ENCODE measurements at regions not wholly inside any gene's neighbourhood (a gene's known extent, or its start where the extent isn't known, plus 50 kb on each side); places are given as distances from the start of the nearest gene placed in this dataset.

GRCh38 chr5:157918811-157919742, 60.1 kb upstream of the CLINT1 start:
- in situ Hi-C loops (cut with HindIII; ENCODE audit: extremely low pct_ligation_motif_present, low pct_unique_long_range_greater_than_20kb) = loop anchor here (10.0 kb wide), 1 partner anchor 94 kb away; no protein-coding TSS in a partner anchor

More at GRCh38 chr5:157918811-157919742, 60.1 kb upstream of the CLINT1 start:
- TF ChIP-seq NCOA5 (CRISPR knock-in tag; IDR thresholded peaks at IDR 0.05) = no peak
- no peak for TF ChIP-seq MEIS1 (CRISPR knock-in tag; IDR thresholded peaks at IDR 0.05; ENCODE audit: borderline replicate concordance)
- TF ChIP-seq ZBTB33 (CRISPR knock-in tag; IDR thresholded peaks at IDR 0.05) = no peak
- no peak for TF ChIP-seq TCF12 (IDR thresholded peaks at IDR 0.05)
- TF ChIP-seq TCF12 (CRISPR knock-in tag; IDR thresholded peaks at IDR 0.05) = no peak
- TF ChIP-seq CREM (IDR thresholded peaks at IDR 0.05) = no peak
- TF ChIP-seq CREM (CRISPR knock-in tag; IDR thresholded peaks at IDR 0.05) = no peak
- intact Hi-C loops (cut with micrococcal nuclease; ENCODE audit: unreplicated experiment) = loop anchor here (1.0 kb wide), 3 partner anchors 64 to 103 kb away; no protein-coding TSS in a partner anchor
- FAIRE-seq (no peak), DNase-seq (ENCODE audit: low spot score) (no peak), ATAC-seq (peak; percentile 52)
- Histone ChIP-seq H3K27ac (ENCODE audit: extremely low read length, insufficient read depth, low read length) (no peak overlapping the region), H3K27me3 (ENCODE audit: control insufficient read depth in 1 of 2, insufficient read depth in 2 of 2, low read length in 2 of 2) (no peaks in the 10 kb centered on the region; a peak in 1 of 5 replicates), H3K4me2 (ENCODE audit: low read depth, low read length) (peak overlapping the region; percentile 51), H3K9ac (ENCODE audit: insufficient read depth, low read depth, low read length) (no peak overlapping the region), H3K4me3 (replicated peaks in 1 of 3; ENCODE audit: insufficient read depth in 1 of 3, low read depth in 2 of 3, low read length in 3 of 3) (no peak overlapping the region), H4K20me1 (ENCODE audit: insufficient read depth, low read length) (no peaks in the 10 kb centered on the region), H2AFZ (ENCODE audit: low read length) (no peak overlapping the region), H3K9me3 (ENCODE audit: low read length) (no peaks in the 10 kb centered on the region), H3K79me2 (ENCODE audit: insufficient read depth, low read length) (no peaks in the 10 kb centered on the region), H3K36me3 (replicated peaks in 1 of 2; ENCODE audit: control insufficient read depth in 1 of 2, insufficient read depth in 2 of 2, low read length in 2 of 2) (no peaks in the 10 kb centered on the region), H3K4me1 (ENCODE audit: insufficient read depth, low read length) (peaks cover 14% of the 10 kb centered on the region; the same call in 1 of the 2 replicates)
- CTCF ChIA-PET (ENCODE audit: low intra/inter-chr PET ratio, low total read pairs) = interaction anchor here (1.9 to 2.3 kb wide), 3 partner anchors 63 to 102 kb away, joined by 11 to 14 read pairs (median 14); no protein-coding TSS in a partner anchor
- BruUV-seq (replicated peaks) = no TSS peak
- POLR2A ChIA-PET = no interaction called here
- WGBS (ENCODE audit: low lambda C conversion rate) = 41% methylated on average over 18 of the region's 19 CpGs
